ENCODE measurements at regions not wholly inside any gene's neighbourhood (a gene's known extent, or its start where the extent isn't known, plus 50 kb on each side); places are given as distances from the start of the nearest gene placed in this dataset.
"Not testable (repeated sequence)": the region's sequence is repeated elsewhere in the genome, so short reads cannot be mapped to it uniquely, and the experiment has no call there.

- Histone ChIP-seq H3K4me1 (ENCODE audit: insufficient read depth) (no peaks in the 10 kb centered on the region), H3K79me2 (ENCODE audit: insufficient read depth) (no peaks in the 10 kb centered on the region), H3K9me2 (ENCODE audit: insufficient read depth) (no peaks in the 10 kb centered on the region), H3K36me3 (ENCODE audit: low read depth) (no peaks in the 10 kb centered on the region), H2AFZ (no peak overlapping the region), H3K4me2 (ENCODE audit: unreplicated experiment) (no peak overlapping the region), H3K27ac (no peak overlapping the region), H3K27me3 (replicated peaks; ENCODE audit: insufficient read depth) (no peaks in the 10 kb centered on the region), H4K20me1 (ENCODE audit: insufficient read depth) (no peaks in the 10 kb centered on the region), H3K9me3 (ENCODE audit: low read depth) (no peaks in the 10 kb centered on the region), H3K9ac (no peak overlapping the region), H3F3A (ENCODE audit: insufficient read depth) (no peaks in the 10 kb centered on the region), H3K4me3 (no peak overlapping the region)
- in situ Hi-C loops (cut with MboI), result no loop called here
- 65 to 67% methylated on average over 5 of the region's 5 CpGs for WGBS, 2 experiments (ENCODE audit: low coverage in 1 of 2, low lambda C conversion rate in 2 of 2, missing lambda C conversion rate in 2 of 2)
- DNase-seq, result no peak
- no peak for TF ChIP-seq EZH2phosphoT487 (IDR thresholded peaks at IDR 0.05; ENCODE audit: insufficient read depth, low read depth)
- TF ChIP-seq EZH2 (IDR thresholded peaks at IDR 0.05; ENCODE audit: insufficient read depth, poor library complexity, severe bottlenecking), result no peak
These were observed 187.6 kb downstream of the ETNK1 start for GRCh38 chr12:22812531-22812930.

- Histone ChIP-seq H3F3A (ENCODE audit: insufficient read depth) (no peaks in the 10 kb centered on the region), H3K9me2 (ENCODE audit: insufficient read depth) (no peaks in the 10 kb centered on the region), H3K27me3 (replicated peaks; ENCODE audit: insufficient read depth) (no peaks in the 10 kb centered on the region), H3K36me3 (ENCODE audit: low read depth) (no peaks in the 10 kb centered on the region), H3K79me2 (ENCODE audit: insufficient read depth) (no peaks in the 10 kb centered on the region), H2AFZ (no peak overlapping the region), H3K9ac (no peak overlapping the region), H3K4me1 (ENCODE audit: insufficient read depth) (no peaks in the 10 kb centered on the region), H3K27ac (no peak overlapping the region), H3K4me3 (no peak overlapping the region), H4K20me1 (ENCODE audit: insufficient read depth) (no peaks in the 10 kb centered on the region), H3K4me2 (ENCODE audit: unreplicated experiment) (no peak overlapping the region), H3K9me3 (ENCODE audit: low read depth) (no peaks in the 10 kb centered on the region)
- no peak for DNase-seq
- in situ Hi-C loops (cut with MboI), result no loop called here
- TF ChIP-seq EZH2 (IDR thresholded peaks at IDR 0.05; ENCODE audit: insufficient read depth, poor library complexity, severe bottlenecking) (no peak), EZH2phosphoT487 (IDR thresholded peaks at IDR 0.05; ENCODE audit: insufficient read depth, low read depth) (no peak)
- 40 to 49% methylated on average over 4 of the region's 4 CpGs for WGBS, 2 experiments (ENCODE audit: low coverage in 1 of 2, low lambda C conversion rate in 2 of 2, missing lambda C conversion rate in 2 of 2)
These were observed 197.0 kb downstream of the ETNK1 start for GRCh38 chr12:22821985-22822384.

GRCh38 chr12:22826026-22826425 is 201.1 kb downstream of the ETNK1 start:
- no peak overlapping the region for H3K4me2 ChIP-seq (ENCODE audit: unreplicated experiment)
- H3F3A ChIP-seq (ENCODE audit: insufficient read depth), result no peaks in the 10 kb centered on the region
- H3K27me3 ChIP-seq (replicated peaks; ENCODE audit: insufficient read depth), result no peaks in the 10 kb centered on the region
- H3K36me3 ChIP-seq (ENCODE audit: low read depth), result no peaks in the 10 kb centered on the region
- 59 to 62% methylated on average over 3 of the region's 3 CpGs for WGBS, 2 experiments (ENCODE audit: low coverage in 1 of 2, low lambda C conversion rate in 2 of 2, missing lambda C conversion rate in 2 of 2)
- no peak overlapping the region for H3K27ac ChIP-seq
- in situ Hi-C loops (cut with MboI), result no loop called here
- no peaks in the 10 kb centered on the region for H3K9me3 ChIP-seq (ENCODE audit: low read depth)
- H2AFZ ChIP-seq, result no peak overlapping the region
- H3K9me2 ChIP-seq (ENCODE audit: insufficient read depth), result no peaks in the 10 kb centered on the region
- no peak overlapping the region for H3K9ac ChIP-seq
- H3K4me3 ChIP-seq, result no peak overlapping the region
- TF ChIP-seq EZH2 (IDR thresholded peaks at IDR 0.05; ENCODE audit: insufficient read depth, poor library complexity, severe bottlenecking), result no peak
- TF ChIP-seq EZH2phosphoT487 (IDR thresholded peaks at IDR 0.05; ENCODE audit: insufficient read depth, low read depth), result no peak
- DNase-seq, result no peak
- no peaks in the 10 kb centered on the region for H3K4me1 ChIP-seq (ENCODE audit: insufficient read depth)
- no peaks in the 10 kb centered on the region for H4K20me1 ChIP-seq (ENCODE audit: insufficient read depth)
- no peaks in the 10 kb centered on the region for H3K79me2 ChIP-seq (ENCODE audit: insufficient read depth)

- H3K36me3 ChIP-seq (ENCODE audit: low read depth); H3F3A ChIP-seq (ENCODE audit: insufficient read depth); in situ Hi-C loops (cut with MboI); H3K9me2 ChIP-seq (ENCODE audit: insufficient read depth); H3K9me3 ChIP-seq (ENCODE audit: low read depth); H4K20me1 ChIP-seq (ENCODE audit: insufficient read depth); H3K79me2 ChIP-seq (ENCODE audit: insufficient read depth); H3K4me1 ChIP-seq (ENCODE audit: insufficient read depth); H3K27me3 ChIP-seq (replicated peaks; ENCODE audit: insufficient read depth); H2AFZ ChIP-seq; H3K9ac ChIP-seq; H3K4me2 ChIP-seq (ENCODE audit: unreplicated experiment); DNase-seq; H3K27ac ChIP-seq; H3K4me3 ChIP-seq: not testable (repeated sequence)
- 31 to 44% methylated on average over 9 of the region's 9 CpGs for WGBS, 2 experiments (ENCODE audit: low coverage in 1 of 2, low lambda C conversion rate in 2 of 2, missing lambda C conversion rate in 2 of 2)
These were observed 201.5 kb downstream of the ETNK1 start for GRCh38 chr12:22826446-22826981.

- no peak overlapping the region for H3K9ac ChIP-seq
- no peak for DNase-seq
- no peaks in the 10 kb centered on the region for H3K79me2 ChIP-seq (ENCODE audit: insufficient read depth)
- no peaks in the 10 kb centered on the region for H3K36me3 ChIP-seq (ENCODE audit: low read depth)
- H3F3A ChIP-seq (ENCODE audit: insufficient read depth), result no peaks in the 10 kb centered on the region
- H3K4me2 ChIP-seq (ENCODE audit: unreplicated experiment), result no peak overlapping the region
- H3K27ac ChIP-seq, result no peak overlapping the region
- H3K9me3 ChIP-seq (ENCODE audit: low read depth), result no peaks in the 10 kb centered on the region
- no peaks in the 10 kb centered on the region for H4K20me1 ChIP-seq (ENCODE audit: insufficient read depth)
- TF ChIP-seq EZH2 (IDR thresholded peaks at IDR 0.05; ENCODE audit: insufficient read depth, poor library complexity, severe bottlenecking) (no peak), EZH2phosphoT487 (IDR thresholded peaks at IDR 0.05; ENCODE audit: insufficient read depth, low read depth) (no peak)
- H3K27me3 ChIP-seq (replicated peaks; ENCODE audit: insufficient read depth), result no peaks in the 10 kb centered on the region
- no peaks in the 10 kb centered on the region for H3K4me1 ChIP-seq (ENCODE audit: insufficient read depth)
- no peak overlapping the region for H3K4me3 ChIP-seq
- in situ Hi-C loops (cut with MboI), result no loop called here
- no peak overlapping the region for H2AFZ ChIP-seq
- WGBS, 2 experiments (ENCODE audit: low coverage in 1 of 2, low lambda C conversion rate in 2 of 2, missing lambda C conversion rate in 2 of 2), result 27 to 36% methylated on average over 3 of the region's 3 CpGs
- no peaks in the 10 kb centered on the region for H3K9me2 ChIP-seq (ENCODE audit: insufficient read depth)
These were observed 203.1 kb downstream of the ETNK1 start for GRCh38 chr12:22828066-22828465.

Data from GM23248 (cell line).